Activated CD4-positive, alpha-beta T cell treated with anti-CD3 and anti-CD28 coated beads, Interleukin-2, Interleukin-4, amounts not matched to agents 100 ng/mL and 50 ng/mL, durations not matched to agents 16 hours and 8 hours (primary cell): ENCODE measurements at regions not wholly inside any gene's neighbourhood (a gene's known extent, or its start where the extent isn't known, plus 50 kb on each side); places are given as distances from the start of the nearest gene placed in this dataset.

Experiments
- DNase-seq: peaks from one replicate; pipeline ENCODE4 v3.0.0-alpha.2; 2020; ENCODE audit warnings: low spot score

DNA sequence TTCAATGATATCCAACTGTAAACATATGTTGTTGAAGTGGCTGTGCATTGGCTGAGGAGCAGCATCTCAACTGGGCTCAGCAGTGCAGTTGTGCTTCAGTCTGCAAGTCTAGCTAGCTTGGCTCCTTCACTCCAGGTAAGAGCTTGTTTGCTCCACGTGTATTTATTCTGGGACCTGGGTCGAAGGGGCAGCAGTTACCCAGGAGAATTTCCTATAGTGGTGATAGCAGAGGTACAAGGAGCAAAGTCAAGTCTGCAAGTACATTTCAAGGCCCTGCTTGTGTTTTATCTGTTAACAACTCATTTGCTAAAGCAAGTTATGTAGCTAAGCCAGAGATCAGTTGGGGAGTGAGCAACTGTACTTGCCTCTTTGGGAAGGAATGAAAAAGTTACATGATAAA lies 286.2 kb upstream of the UMPS start:
- no peak for DNase-seq

DNA sequence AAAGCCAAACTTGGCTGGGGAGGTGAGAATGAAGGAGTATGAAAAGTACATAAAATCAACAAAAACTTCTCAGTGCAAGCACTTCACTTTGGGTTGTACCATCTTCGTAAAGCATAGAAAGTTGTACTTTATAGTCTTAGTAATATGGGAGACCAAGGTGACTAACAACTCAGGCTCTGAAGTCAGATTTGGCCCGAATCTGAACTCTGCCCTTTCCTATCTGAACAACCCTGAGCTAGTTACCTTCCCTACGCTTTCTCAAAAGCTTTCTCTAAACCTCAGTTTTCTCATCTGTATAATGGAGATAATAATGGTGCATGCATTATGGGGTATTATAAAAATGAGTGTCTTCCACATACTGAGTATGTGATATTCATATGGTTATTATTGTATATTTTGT lies 285.4 kb upstream of the UMPS start:
- no peak for DNase-seq

DNA sequence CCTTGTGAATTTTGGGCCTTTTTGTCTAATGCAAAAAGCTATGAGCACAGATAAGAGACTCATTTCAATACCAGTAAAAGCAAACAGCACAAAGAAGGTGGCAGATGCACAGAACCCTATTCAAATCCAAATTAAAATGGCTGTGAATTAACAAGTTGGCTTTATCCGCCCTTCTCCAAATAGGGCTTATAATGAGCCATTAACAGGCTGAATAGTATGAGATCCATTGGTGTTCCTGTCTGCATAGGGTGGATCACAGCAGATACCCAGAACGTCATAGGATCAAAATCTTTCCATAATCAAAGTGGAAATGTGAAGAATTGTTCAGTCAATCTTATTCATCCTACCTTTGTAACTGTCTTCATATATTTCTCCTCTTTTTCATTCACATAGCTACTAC lies 282.4 kb upstream of the UMPS start:
- DNase-seq, result no peak

- DNase-seq, result no peak
These were observed 281.3 kb upstream of the UMPS start for GRCh38 chr3:124448954-124449353.

GRCh38 chr3:124450366-124450765 lies 279.9 kb upstream of the UMPS start:
- DNase-seq, result no peak

GRCh38 chr3:124451630-124452317 lies 278.5 kb upstream of the UMPS start:
- DNase-seq, result no peak

GRCh38 chr3:124453189-124453588 lies 277.1 kb upstream of the UMPS start:
- no peak for DNase-seq

- DNase-seq, result no peak
These were observed 274.4 kb upstream of the UMPS start for GRCh38 chr3:124455891-124456290.

- no peak for DNase-seq
These were observed 273.7 kb upstream of the UMPS start for GRCh38 chr3:124456506-124456905.

DNA sequence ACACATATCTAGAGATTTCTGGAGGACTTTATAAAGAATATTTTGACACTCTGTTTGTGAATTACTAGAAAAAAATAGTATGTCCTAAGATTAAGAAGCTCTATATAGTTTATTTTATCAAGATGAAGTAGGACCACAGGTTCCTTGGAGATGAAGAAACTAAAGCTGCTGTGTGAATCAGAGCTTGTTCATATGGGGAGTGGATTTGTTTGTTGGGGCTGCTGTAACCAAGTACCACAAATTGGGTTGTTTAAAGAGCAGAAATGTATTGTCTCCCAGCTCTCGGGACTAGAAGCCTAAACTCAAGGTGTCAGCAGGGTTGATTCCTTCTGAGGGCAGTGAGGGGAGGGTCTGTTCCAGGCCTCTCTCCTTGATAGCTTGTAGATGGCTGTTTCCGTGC lies 270.6 kb upstream of the UMPS start:
- DNase-seq, result no peak

- no peak for DNase-seq
These were observed 269.1 kb upstream of the UMPS start for GRCh38 chr3:124461126-124461525.

- DNase-seq, result no peak
These were observed 268.2 kb upstream of the UMPS start for GRCh38 chr3:124461838-124462632.

- DNase-seq, result no peak
These were observed 267.0 kb upstream of the UMPS start for GRCh38 chr3:124463234-124463633.

- peak; percentile 34 for DNase-seq
These were observed 262.0 kb upstream of the UMPS start for GRCh38 chr3:124467980-124468902.

DNA sequence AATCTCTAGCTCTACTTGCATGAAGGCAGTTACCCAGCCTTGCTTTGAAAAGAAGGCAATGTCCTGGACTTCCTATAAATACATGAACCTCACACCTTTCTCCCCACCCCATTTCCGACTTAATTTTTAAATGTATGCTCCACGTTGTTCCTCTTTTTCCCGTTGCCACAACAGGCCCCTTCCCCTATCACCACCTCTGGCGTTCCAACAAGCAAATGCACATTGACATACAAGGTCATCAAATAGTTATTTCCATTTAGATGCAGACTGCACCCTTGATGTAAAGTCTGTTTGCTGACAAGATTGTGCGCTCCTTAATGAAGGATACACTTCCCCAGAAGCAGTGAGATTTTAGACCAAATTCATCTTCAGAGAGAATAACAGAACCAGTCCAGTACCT lies 260.7 kb upstream of the UMPS start:
- DNase-seq, result no peak

GRCh38 chr3:124478830-124479229 lies 251.4 kb upstream of the UMPS start:
- no peak for DNase-seq

DNA sequence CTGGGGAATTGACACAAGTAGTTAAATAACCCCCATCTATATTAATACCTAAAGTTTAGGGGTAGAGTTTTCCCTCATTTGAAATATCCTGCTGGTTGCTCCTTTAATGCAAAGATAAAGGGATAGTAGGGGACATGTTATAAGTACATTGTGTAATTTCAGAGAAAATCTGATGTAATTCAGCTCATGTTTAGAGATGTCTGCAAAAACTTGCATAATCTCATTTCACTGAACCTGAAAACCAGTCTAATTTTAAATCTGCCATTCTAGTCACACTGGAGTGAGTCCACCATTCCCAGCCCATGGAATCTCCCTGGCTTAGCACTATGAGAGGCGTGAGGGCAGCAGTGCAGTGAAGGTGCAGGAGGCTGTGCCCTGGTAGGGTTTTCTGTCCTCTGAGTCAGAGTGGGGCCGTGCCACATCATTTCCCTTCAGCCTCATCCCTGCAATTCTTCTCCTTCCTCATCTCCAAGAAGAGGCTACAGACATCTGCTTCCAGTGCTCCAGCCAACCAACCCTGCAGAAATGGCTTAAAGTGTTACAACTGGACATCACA lies 246.3 kb upstream of the UMPS start:
- no peak for DNase-seq

GRCh38 chr3:124486324-124486723 lies 243.9 kb upstream of the UMPS start:
- no peak for DNase-seq

DNA sequence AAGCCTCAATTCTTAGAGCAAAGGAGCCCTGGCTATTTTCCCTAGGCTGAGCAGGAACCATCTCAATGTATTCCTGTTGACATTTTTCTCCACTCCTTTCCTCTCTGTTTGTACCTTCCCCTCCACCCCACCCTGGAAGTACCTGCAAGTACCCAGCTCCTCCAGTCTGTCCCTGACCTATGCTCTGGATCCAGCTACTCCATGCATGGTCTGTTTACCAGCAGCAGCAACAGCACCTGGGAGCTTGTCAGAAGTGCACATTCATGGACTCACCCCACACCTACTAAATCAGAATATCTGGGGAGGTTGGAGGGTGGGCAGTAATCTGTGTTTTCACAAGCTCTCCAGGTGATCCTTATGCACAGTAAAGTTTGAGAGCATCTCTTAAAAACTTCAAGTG lies 240.7 kb upstream of the UMPS start:
- no peak for DNase-seq

DNA sequence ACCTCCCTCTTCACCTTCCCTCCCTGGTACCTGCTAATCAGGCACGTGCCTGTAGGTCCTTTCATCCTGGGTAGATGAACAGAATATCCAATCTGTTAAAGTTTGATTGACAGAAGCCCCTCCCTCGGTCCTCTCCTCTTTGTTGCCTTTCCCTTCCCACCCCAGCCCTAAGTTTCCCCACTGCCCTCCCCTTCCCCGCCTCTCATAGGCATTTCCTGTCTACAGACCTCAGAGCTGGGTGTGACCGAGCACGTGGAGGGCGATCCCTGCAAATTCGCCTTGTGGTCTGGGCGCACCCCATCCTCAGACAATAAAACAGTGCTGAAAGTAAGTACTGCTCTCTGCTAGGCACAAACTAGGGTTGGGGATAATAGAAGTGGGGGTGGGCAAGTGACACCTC lies 239.2 kb upstream of the UMPS start:
- DNase-seq, result no peak

GRCh38 chr3:124491875-124492274 lies 238.4 kb upstream of the UMPS start:
- no peak for DNase-seq

DNA sequence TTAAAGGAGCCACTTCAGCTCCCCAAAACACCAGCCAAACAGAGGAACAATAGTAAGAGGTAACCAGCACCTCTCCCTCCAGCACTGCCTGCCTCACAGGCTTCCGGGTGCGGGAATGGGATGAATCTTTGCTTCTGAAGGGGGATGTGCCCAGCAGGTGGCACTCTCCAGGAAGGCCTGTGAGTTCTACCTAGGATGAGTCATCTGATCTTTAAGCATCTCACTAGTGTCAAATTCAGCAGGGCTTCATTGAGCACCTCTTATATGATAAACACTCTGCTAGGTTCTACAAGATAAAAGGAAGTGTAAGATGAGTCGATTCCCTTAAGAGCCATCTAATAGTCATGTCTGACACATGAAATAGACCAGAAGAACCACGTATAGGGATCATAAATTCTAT lies 237.4 kb upstream of the UMPS start:
- peak; percentile 17 for DNase-seq
